Bone marrow (tissue), 2 donors: ENCODE measurements at regions not wholly inside any gene's neighbourhood (a gene's known extent, or its start where the extent isn't known, plus 50 kb on each side); places are given as distances from the start of the nearest gene placed in this dataset.

ENCODE experiments used
- DNase-seq, 2 donors: peaks; one replicate each; lab custom pipeline; 2025; lab: John Stamatoyannopoulos, UW

- no peak for DNase-seq
Measured at GRCh38 chr21:35644523-35644922, 415.8 kb downstream of the SETD4 start.

- DNase-seq: no peak
Measured at GRCh38 chr21:35643176-35643575, 417.1 kb downstream of the SETD4 start.

DNA sequence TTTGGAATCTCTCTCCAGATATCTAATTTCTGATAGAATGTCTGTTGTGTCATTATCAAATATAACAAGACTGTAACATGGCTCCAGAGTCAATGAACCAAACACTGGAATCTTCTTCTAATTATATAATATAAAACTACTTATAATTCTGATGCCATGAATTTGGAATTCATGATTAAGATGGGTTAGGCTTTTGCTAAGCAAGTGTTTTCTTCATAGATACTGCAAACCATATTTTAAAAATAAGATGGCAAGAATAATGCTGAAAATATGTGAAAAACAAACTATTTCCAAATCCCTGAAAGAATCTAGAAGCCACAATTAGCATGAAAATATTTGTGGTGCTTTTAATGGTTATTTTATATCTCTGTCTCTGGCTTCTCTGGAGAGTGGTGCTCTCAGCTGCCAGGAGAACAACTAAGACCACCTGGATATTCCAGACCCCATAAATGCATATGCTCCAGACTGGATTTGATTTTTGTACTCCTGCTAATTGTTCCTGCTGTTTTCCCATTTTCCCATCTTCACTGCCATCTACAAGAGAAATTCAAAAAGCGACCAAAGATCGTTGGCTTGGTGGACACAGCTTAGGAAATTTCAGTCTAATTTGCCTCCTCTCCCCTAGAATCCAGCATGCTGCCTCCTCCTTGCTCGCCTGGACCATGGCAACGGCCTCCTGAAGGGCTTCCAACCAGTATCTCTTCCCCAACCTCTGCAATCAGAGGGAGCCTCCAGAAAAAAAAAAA is 418.9 kb downstream of the SETD4 start:
- DNase-seq: no peak

- no peak for DNase-seq
Measured at GRCh38 chr21:35637431-35637830, 422.9 kb downstream of the SETD4 start.

- no peak for DNase-seq
Measured at GRCh38 chr21:35635994-35636393, 424.3 kb downstream of the SETD4 start.

- DNase-seq: no peak
Measured at GRCh38 chr21:35635261-35635660, 425.1 kb downstream of the SETD4 start.

- DNase-seq: no peak
Measured at GRCh38 chr21:35633501-35633900, 426.8 kb downstream of the SETD4 start.

GRCh38 chr21:35632711-35633110 is 427.6 kb downstream of the SETD4 start:
- no peak for DNase-seq

DNA sequence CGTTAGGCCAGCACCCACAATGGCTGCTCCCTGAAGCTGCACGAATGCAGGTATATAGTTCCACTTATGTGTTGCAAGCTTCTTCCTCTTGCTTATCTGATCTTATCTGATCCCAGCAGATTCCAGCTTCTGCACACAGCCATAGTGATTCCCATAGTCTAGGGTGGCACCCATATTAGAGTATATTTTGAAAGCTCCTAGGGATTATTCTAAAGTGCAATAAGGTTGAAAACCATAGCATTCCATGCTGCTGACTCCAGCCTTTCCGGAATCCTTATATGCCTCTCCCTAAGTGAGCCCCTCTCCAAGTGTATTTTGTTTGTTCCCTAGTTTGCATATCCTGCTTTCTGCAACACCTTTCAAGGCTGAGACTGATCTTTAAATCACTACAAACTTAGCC is 432.0 kb downstream of the SETD4 start:
- no peak for DNase-seq

DNA sequence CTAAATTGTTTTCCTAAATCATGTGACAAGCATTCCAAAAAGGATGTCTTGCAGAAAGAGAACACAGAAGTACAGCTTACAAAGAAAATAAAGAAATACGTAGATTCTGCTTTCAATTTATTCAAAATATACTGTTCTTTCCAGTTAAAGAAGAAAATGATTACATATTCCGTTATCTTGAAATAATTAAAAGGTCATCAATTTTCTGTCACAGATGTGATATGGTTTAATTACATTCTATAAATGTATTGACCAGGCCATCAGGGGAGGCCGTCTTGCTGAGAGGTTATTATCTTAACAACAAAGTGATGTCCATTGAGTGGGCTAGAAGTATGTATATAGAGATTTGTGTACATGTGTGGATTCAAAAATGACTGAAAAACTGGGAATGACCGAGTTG is 432.9 kb downstream of the SETD4 start:
- no peak for DNase-seq

DNA sequence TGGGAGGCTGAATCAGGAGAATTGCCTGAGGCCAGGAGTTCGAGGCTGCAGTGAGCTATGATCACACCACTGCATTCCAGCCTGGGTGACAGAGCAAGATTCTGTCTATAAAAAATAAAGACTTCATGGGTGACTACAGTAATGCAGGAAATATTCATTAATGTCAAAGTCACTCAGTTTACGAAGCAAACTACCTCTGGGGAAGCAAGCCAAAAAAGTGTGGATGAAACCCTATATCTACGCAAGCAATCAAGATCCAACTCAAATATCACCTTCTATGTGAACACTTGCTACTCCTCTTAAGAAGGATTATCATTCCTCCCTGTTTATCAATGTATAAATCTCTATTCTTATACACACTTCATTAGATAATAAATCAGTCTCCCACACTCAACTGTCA is 434.8 kb downstream of the SETD4 start:
- DNase-seq: no peak

DNA sequence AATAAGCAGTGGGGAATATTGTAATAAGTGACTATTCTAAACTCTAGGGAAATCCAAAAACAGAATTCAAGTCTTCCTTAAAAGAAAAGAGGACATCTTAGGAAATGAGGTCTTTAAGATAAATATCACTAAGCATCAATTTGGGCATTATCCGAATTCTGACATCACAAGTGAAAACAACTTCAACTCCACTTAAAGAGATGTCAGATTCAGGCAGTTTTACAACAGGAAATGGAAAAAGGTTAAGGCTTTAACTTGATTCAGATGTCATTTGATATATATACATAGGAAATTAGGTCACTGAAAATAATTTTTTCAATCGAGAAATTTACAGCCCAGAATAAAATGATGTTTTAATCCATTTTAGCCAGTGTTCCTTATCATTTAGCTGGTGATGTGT is 435.4 kb downstream of the SETD4 start:
- DNase-seq: no peak

DNA sequence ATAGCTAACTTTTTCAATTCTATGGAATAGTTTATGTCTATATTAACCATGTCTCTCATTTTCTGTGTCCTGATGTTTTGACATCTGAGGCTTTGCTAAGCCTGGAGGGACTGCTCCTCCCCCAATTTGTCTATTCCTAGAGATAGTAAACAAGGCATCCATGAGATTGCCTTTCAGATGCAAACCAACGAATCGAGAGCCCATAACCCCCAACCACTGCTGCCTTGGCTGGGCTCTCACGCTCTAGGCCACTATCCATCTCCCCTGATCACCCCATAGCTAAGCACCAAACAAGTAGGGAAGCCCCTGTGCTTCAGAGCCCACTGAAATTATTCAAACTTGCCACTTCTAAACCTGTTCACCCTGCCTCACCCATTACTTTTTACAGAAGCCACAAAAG is 437.7 kb downstream of the SETD4 start:
- no peak for DNase-seq

GRCh38 chr21:35619184-35619583 is 441.1 kb downstream of the SETD4 start:
- DNase-seq: peak in 1 of 2 donors; percentile 46

DNA sequence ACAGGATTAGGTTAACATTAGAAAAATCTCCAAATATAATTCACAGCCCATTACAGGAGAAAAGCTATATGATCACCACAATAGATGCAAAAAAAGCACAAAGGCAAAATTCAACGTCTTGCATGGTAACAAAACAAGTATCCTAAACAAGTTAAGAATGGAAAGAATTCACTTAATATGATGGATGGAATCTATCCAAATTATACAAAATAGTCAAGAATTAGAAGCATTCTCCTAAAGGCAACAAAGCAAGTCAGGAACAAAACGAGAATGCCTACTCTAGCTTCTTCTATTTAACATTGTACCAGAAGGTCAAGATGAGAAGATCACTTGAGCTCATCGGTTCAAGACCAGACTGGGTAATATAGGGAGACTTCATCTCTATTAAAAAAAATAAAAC is 442.8 kb downstream of the SETD4 start:
- no peak for DNase-seq

DNA sequence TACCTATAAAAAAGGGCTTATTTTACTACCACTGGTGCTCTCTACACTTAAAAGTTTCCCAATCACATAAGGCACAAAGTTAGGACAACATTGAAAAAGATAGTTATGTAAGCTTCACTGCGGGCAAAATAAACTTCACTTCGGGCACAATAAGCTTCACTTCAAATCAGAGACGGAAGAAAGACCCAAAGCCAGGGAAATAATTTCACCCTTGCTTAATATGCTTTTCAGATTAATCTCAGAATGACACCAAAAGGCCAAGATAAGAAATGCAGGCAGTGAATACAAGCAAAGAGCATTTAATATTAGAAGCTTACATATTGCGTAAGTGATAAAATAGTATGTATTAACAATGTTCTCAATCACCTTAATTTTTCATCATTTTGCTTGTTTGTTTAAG is 444.2 kb downstream of the SETD4 start:
- DNase-seq: peak in 1 of 2 donors; percentile 49

- DNase-seq: peak in 1 of 2 donors; percentile 8
Measured at GRCh38 chr21:35615325-35615724, 445.0 kb downstream of the SETD4 start.

GRCh38 chr21:35614396-35614921 is 445.9 kb downstream of the SETD4 start:
- peak in 1 of 2 donors; percentile 36 for DNase-seq

GRCh38 chr21:35611708-35612132 is 448.6 kb downstream of the SETD4 start:
- peak in 1 of 2 donors; percentile 71 for DNase-seq

GRCh38 chr21:35609263-35609662 is 451.1 kb downstream of the SETD4 start:
- no peak for DNase-seq

DNA sequence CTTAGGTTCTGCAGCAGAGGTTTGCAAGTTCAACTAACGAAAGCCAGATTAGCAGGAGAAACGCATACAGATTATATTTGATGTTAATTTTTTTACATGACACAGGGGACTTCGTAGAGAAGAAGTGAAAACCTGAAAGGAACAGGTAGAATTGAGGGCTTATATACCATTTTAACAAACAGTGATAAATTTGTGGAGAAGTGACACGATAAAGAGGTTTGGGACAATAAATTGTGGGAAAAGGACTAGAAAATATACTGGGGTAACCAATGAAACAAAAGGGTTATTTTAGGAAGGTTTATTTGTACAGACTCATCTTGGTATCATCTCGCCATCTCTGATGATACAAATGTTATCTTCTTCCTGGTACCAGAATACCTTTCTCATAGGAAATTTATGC is 452.9 kb downstream of the SETD4 start:
- DNase-seq: no peak

DNA sequence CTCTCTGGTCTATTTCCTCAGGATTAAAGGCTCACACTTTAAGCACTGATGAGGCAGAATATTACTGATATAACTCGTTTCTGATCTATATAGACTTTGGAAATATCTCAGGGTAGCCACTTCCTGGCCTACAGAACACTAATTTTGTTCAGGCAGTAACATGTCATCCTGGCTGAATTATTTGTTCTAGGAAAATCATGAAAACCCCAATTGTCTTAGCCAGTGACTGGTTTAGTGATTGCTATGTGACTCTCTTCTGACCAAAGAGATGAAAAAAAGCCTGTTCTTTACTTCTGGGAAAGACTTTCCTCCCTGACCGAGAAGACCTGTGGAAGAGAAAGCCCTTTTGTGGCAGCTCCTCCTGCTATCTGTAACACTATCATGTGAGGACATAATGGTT is 453.7 kb downstream of the SETD4 start:
- no peak for DNase-seq

DNA sequence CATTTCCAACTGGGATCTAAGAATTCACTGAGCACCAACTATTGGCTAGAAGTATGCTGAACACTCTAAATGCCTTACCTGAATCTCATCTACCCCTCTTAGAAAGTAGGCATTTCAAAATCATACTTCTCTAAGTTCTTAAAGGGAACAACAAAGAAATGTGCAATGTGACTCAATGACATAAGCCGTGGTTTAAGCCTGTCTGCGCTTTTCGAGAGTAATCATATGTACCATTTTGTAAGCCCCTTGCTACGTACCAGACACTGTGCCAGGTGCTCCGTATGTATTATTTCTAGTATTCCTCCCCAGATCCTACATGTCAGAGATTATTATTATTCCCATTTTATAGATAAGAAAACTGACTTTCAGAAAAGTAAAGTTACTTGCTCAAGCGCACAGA is 454.2 kb downstream of the SETD4 start:
- no peak for DNase-seq

DNA sequence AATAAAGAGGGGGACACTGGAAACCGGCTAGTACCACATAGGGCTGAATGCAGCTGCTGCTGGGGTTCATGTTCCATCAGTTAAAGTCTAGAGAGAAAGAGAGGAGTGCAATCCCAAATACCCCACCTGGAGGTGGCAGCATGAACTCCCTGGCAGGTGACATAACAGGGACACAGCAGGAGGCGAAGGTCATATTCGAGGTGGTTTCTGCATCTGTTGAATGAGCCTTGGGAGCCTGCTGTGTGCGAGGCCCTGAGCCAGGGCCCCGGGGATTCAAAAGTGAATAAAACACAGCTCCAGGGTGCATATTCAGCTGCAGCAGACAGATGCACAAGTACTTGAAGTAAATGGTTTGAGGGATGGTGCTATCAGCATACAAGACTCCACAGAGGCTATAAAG is 456.8 kb downstream of the SETD4 start:
- DNase-seq: no peak
